Left lung (tissue), 4 donors: ENCODE measurements at regions not wholly inside any gene's neighbourhood (a gene's known extent, or its start where the extent isn't known, plus 50 kb on each side); places are given as distances from the start of the nearest gene placed in this dataset.

Experiments
- ATAC-seq: fragments of 200-7000 bp; cut with Tn5 transposase; one replicate; pipeline ENCODE4 v1.9.1; 2020; ENCODE audit warnings: moderate library complexity
- DNase-seq, 4 donors: peaks; one replicate each; pipeline ENCODE4 v3.0.0-alpha.2; 2013 to 2020
- H3K27ac ChIP-seq, 2 donors: fragments of 200-600 bp; sonication (generic) in 1 of 2; one replicate each; pipeline versions ENCODE4 v1.5.0 to v1.8.0; 2020 to 2021
- H3K27me3 ChIP-seq, 2 donors: fragments of 200-600 bp; sonication (generic) in 1 of 2; one replicate each; pipeline versions ENCODE4 v1.5.0 to v1.8.0; 2020 to 2021
- H3K36me3 ChIP-seq, 2 donors: fragments of 200-600 bp; sonication (generic) in 1 of 2; one replicate each; pipeline versions ENCODE4 v1.5.0 to v1.8.0; 2020 to 2021
- H3K4me1 ChIP-seq, 2 donors: fragments of 200-600 bp; one replicate each; pipeline ENCODE4 v1.8.0; 2021
- H3K4me3 ChIP-seq, 2 donors: fragments of 200-600 bp; sonication (generic) in 1 of 2; one replicate each; pipeline versions ENCODE4 v1.5.0 to v1.8.0; 2020 to 2021; ENCODE audit warnings: mild to moderate bottlenecking in 1 of 2
- H3K9me3 ChIP-seq, 2 donors: fragments of 200-600 bp; sonication (generic) in 1 of 2; one replicate each; pipeline versions ENCODE4 v1.5.0 to v1.8.0; 2020 to 2021
- intact Hi-C, 2 donors: fragments of 100-400 bp; cut with DNase I; formaldehyde crosslinking; loops; one replicate each; pipeline versions ENCODE4 v1.11.2 to v1.14.2; 2022
- TF ChIP-seq, protein P1 (sequence below), 2 donors: fragments of 200-600 bp; sonication (generic) in 1 of 2; IDR thresholded peaks; one replicate each; pipeline versions ENCODE4 v1.5.0 to v1.8.0; 2021; ENCODE audit warnings: antibody characterized with exemption in 2 of 2
- donor health status: DM: no; HTN: yes; CAD: no.
- donor health status: DM: no; HTN: no; CAD: no.

DNA sequence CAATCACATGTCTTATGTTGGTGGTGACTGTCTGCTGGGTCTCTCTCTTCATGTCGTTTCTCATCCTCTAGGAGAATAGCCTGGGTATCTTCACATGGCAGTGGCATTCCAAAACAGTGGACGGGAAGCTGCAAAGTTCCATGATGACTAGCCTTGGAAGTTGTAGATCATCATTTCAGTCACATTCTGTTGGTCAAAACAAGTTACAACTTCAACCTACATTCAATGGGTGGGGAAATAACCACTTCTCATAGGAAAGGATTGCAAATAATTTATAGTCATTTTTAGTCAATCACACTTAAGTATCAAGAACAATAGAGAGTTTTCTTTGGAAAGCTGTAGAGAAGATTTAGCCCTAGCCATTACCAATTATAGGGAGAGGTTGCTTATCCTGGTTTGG is 395.0 kb upstream of the CDH2 start:
- Histone ChIP-seq H3K9me3 (no peaks in the 10 kb centered on the region), H3K36me3 (no peaks in the 10 kb centered on the region), H3K27me3 (no peaks in the 10 kb centered on the region), H3K4me1 (no peaks in the 10 kb centered on the region), H3K4me3 (no peak overlapping the region), H3K27ac (no peak overlapping the region)
- TF ChIP-seq, protein P1, sequence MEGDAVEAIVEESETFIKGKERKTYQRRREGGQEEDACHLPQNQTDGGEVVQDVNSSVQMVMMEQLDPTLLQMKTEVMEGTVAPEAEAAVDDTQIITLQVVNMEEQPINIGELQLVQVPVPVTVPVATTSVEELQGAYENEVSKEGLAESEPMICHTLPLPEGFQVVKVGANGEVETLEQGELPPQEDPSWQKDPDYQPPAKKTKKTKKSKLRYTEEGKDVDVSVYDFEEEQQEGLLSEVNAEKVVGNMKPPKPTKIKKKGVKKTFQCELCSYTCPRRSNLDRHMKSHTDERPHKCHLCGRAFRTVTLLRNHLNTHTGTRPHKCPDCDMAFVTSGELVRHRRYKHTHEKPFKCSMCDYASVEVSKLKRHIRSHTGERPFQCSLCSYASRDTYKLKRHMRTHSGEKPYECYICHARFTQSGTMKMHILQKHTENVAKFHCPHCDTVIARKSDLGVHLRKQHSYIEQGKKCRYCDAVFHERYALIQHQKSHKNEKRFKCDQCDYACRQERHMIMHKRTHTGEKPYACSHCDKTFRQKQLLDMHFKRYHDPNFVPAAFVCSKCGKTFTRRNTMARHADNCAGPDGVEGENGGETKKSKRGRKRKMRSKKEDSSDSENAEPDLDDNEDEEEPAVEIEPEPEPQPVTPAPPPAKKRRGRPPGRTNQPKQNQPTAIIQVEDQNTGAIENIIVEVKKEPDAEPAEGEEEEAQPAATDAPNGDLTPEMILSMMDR (IDR thresholded peaks at IDR 0.05): no peak
- intact Hi-C loops: no loop called here
- DNase-seq (no peak), ATAC-seq (no peak)

- no peaks in the 10 kb centered on the region for H3K27me3 ChIP-seq
- TF ChIP-seq, protein P1 (IDR thresholded peaks at IDR 0.05): no peak
- H3K27ac ChIP-seq: no peak overlapping the region
- no peaks in the 10 kb centered on the region for H3K36me3 ChIP-seq
- H3K9me3 ChIP-seq: peaks cover 0 to 4% of the 10 kb centered on the region in 2 donors
- no peaks in the 10 kb centered on the region for H3K4me1 ChIP-seq
- ATAC-seq: no peak
- no peak overlapping the region for H3K4me3 ChIP-seq
- intact Hi-C loops: no loop called here
- no peak for DNase-seq
These were observed 383.4 kb upstream of the CDH2 start for GRCh38 chr18:28560331-28560730.

GRCh38 chr18:28559511-28559910 is 382.6 kb upstream of the CDH2 start:
- intact Hi-C loops: no loop called here

DNA sequence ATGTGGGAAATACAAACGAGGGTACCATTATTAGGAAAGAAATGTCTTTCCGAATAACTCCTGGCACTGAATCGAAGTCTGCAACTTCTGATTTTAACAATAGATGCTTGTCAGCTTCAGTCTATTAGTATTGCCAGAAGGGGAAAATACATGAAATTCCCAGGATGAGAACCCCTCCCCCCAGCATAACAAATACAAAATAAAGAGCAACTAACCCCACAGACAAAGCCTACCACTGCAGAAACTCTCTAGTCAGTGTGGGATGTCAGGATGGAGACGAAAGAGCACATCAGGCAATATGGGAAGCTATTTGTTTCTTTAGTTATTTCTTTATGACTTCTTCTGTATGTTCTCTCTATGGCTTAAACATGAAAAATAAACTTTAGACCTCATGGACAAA is 365.0 kb upstream of the CDH2 start:
- no peak overlapping the region for H3K27ac ChIP-seq
- intact Hi-C loops: no loop called here
- H3K27me3 ChIP-seq: no peaks in the 10 kb centered on the region
- no peak overlapping the region for H3K4me3 ChIP-seq
- no peaks in the 10 kb centered on the region for H3K9me3 ChIP-seq
- TF ChIP-seq, protein P1 (IDR thresholded peaks at IDR 0.05): no peak
- ATAC-seq (no peak), DNase-seq (no peak)
- no peaks in the 10 kb centered on the region for H3K36me3 ChIP-seq
- H3K4me1 ChIP-seq: no peaks in the 10 kb centered on the region

More at GRCh38 chr18:28559511-28559910, 382.6 kb upstream of the CDH2 start:
- TF ChIP-seq, protein P1 (IDR thresholded peaks at IDR 0.05): no peak
- peaks cover 0 to 4% of the 10 kb centered on the region in 2 donors for H3K9me3 ChIP-seq
- DNase-seq (no peak), ATAC-seq (no peak)
- H3K4me3 ChIP-seq: no peak overlapping the region
- H3K27me3 ChIP-seq: no peaks in the 10 kb centered on the region
- H3K4me1 ChIP-seq: no peaks in the 10 kb centered on the region
- H3K36me3 ChIP-seq: no peaks in the 10 kb centered on the region
- H3K27ac ChIP-seq: no peak overlapping the region

GRCh38 chr18:28541276-28541930 is 364.5 kb upstream of the CDH2 start:
- Histone ChIP-seq H3K9me3 (no peaks in the 10 kb centered on the region), H3K4me1 (no peaks in the 10 kb centered on the region), H3K27ac (no peak overlapping the region), H3K36me3 (no peaks in the 10 kb centered on the region), H3K4me3 (no peak overlapping the region), H3K27me3 (no peaks in the 10 kb centered on the region)
- DNase-seq (no peak), ATAC-seq (no peak)
- TF ChIP-seq, protein P1 (IDR thresholded peaks at IDR 0.05): no peak
- intact Hi-C loops: no loop called here
